Cardiac fibroblast (primary cell): ENCODE measurements at regions not wholly inside any gene's neighbourhood (a gene's known extent, or its start where the extent isn't known, plus 50 kb on each side); places are given as distances from the start of the nearest gene placed in this dataset.

ENCODE experiments used
- DNase-seq, 2 donors: peaks; one replicate each; pipeline versions ENCODE4 v3.0.0 to v3.0.0-alpha.2; 2010; ENCODE audit warnings: low read depth in 2 of 2
- H3K4me3 ChIP-seq, 2 donors: replicated peaks in 1 of 2; 1 replicate in 1 of 2; 2 replicates in 1 of 2; pipeline ENCODE4 v1.5.1; 2011; ENCODE audit warnings: low read depth in 2 of 2, low read length in 2 of 2, mild to moderate bottlenecking in 2 of 2, moderate library complexity in 1 of 2
- CTCF ChIP-seq: IDR thresholded peaks from one replicate; pipeline ENCODE4 v1.5.1; 2011; ENCODE audit warnings: low read depth, mild to moderate bottlenecking, low read length, inconsistent platforms

DNA sequence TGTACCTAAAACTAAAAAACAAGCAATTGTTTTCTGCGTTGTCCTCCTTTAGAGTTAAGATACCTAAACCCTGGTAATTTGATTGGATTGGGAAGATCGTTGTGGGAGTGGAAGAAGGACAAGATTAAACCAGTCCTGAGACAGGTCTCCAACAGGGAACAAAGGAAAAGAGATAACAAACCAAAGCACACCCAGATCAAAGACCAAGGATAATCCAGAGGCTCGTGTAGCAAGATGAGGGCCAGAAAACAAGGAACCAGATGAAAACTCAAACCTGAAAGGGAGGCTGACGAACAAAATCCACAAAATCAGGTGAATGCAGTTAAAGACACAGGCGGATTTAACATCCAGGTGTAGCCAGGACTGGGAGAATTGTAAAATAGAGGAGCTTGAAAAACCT is 618.1 kb downstream of the SLCO4C1 start:
- no peak for TF ChIP-seq CTCF
- no peak for DNase-seq
- no peak overlapping the region for H3K4me3 ChIP-seq

DNA sequence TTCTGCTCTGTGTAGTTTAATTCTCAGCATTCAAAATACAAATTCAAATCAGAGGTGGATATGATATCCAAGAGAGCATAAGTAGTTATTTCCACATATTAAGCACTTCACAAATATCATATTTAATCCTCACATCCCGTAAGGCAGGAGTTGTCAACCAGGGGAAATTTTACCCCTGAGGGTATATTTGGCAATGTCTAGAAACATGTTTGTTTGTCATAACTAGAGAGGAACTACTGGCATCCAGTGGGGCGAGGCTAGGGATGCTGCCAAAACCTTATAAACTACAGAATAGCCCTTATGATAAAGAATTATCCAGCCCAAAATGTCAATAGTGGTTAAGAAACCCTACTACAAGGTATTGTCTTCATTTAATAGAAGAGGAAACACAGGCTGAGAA is 619.4 kb downstream of the SLCO4C1 start:
- TF ChIP-seq CTCF = no peak
- no peak overlapping the region for H3K4me3 ChIP-seq
- DNase-seq = no peak

- H3K4me3 ChIP-seq = no peak overlapping the region
- no peak for DNase-seq
- TF ChIP-seq CTCF = no peak
Measured at GRCh38 chr5:101675510-101676219, 620.4 kb downstream of the SLCO4C1 start.

DNA sequence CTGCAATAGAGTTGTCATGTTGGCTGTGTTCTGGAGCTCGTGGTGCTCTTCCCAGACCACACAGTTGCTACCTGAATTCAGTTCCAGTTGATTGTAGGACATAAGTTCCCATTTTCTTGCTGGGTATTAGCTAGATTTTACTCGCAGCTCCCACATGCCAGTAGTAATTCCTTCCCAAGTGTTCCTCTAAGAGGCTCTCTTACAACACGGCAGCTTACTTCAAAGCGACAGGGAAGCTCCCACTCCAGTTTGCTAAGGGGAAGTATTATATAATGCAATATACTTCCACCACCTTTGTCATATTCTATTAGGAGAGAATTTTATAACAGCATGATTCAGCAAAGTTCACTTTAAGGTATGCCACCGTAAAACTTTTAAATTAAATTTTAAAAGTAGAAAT is 623.0 kb downstream of the SLCO4C1 start:
- no peak overlapping the region for H3K4me3 ChIP-seq
- no peak for DNase-seq
- no peak for TF ChIP-seq CTCF

GRCh38 chr5:101664071-101664791 is 631.9 kb downstream of the SLCO4C1 start:
- no peak for TF ChIP-seq CTCF
- no peak for DNase-seq
- H3K4me3 ChIP-seq = no peak overlapping the region

DNA sequence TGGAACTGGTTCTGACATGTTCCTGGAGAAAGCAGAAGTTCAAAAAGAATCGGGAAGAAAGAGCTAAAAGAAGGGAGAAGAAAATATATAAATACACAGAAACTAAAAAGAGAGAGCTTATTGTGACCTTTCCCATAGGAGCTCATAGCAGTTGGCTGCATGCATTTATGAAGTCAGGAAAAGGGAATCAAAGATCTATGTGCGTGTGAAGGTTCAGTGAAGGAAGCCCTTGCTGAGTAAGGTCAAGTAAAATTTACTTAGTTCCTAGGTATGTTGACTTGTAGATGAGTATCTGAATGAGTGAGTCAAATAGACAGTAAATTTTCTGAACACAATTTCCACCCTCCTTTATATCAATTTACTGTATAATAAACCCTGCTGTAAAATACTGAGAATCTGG is 632.5 kb downstream of the SLCO4C1 start:
- no peak for DNase-seq
- TF ChIP-seq CTCF = no peak

More for the DNA sequence above, 632.5 kb downstream of the SLCO4C1 start:
- no peak overlapping the region for H3K4me3 ChIP-seq
